ENCODE measurements at regions not wholly inside any gene's neighbourhood (a gene's known extent, or its start where the extent isn't known, plus 50 kb on each side); places are given as distances from the start of the nearest gene placed in this dataset.

DNA sequence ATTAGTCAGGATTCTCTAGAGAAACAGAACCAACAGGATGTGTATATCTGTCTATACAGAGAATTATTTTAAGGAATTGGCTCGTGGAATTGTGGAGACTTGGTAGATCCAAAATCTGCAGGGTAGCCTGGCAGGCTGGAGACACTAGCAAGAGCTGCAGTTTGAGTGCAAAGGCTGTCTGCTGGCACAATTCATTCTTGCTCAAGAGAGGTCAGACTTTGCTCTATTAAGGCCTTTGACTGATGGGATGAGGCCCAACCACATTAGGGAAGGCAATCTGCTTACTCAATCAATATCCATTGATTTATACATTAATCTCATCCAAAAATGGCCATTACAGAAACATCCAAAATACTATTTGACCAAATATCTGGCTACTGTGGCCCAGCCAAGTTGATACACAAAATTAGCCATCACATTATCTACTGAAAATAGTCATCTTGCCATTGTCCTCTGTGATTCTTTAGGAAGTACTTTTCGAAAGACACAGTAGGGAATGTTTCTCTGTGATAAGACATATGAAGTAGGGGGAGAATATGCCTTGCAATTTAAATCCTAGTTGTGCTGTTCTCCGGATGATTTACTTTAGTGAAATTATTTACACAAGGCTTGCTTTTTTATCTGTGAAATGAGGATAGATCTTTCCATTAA is 873.8 kb downstream of the ROBO2 start:
- Histone ChIP-seq H3K9me3 (no peaks in the 10 kb centered on the region), H3K4me1 (no peaks in the 10 kb centered on the region), H3K27ac (no peak overlapping the region), H3K4me3 (no peak overlapping the region), H3K36me3 (ENCODE audit: low read depth, missing control alignments) (no peaks in the 10 kb centered on the region), H3K27me3 (no peaks in the 10 kb centered on the region)
- intact Hi-C loops (cut with DNase I; ENCODE audit: low total_unique reads), result no loop called here
- TF ChIP-seq, protein P1, sequence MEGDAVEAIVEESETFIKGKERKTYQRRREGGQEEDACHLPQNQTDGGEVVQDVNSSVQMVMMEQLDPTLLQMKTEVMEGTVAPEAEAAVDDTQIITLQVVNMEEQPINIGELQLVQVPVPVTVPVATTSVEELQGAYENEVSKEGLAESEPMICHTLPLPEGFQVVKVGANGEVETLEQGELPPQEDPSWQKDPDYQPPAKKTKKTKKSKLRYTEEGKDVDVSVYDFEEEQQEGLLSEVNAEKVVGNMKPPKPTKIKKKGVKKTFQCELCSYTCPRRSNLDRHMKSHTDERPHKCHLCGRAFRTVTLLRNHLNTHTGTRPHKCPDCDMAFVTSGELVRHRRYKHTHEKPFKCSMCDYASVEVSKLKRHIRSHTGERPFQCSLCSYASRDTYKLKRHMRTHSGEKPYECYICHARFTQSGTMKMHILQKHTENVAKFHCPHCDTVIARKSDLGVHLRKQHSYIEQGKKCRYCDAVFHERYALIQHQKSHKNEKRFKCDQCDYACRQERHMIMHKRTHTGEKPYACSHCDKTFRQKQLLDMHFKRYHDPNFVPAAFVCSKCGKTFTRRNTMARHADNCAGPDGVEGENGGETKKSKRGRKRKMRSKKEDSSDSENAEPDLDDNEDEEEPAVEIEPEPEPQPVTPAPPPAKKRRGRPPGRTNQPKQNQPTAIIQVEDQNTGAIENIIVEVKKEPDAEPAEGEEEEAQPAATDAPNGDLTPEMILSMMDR (IDR thresholded peaks at IDR 0.05), result no peak
- no peak for DNase-seq
- 85 to 90% methylated on average over 3 of the region's 3 CpGs for WGBS, 2 donors

DNA sequence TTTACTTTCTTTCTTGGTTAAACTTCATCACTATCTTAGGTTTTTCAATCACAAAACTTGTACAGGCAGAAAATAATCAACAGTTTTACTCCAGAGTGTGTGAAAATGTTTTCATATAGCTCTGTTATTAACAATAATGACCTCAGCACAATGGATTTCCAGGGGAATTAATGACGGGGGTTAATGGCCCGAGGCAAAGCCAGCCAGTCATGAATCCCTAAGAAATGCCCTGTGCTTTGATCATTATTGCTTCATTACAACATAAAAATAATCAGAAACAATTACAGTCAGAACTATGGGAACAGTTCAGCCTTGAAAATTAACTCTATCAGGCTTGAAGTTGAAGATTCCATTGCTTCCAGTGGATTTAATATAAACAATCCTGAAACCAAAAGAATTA is 875.4 kb downstream of the ROBO2 start:
- Histone ChIP-seq H3K27me3 (no peaks in the 10 kb centered on the region), H3K4me3 (no peak overlapping the region), H3K27ac (no peak overlapping the region), H3K9me3 (no peaks in the 10 kb centered on the region), H3K4me1 (no peaks in the 10 kb centered on the region), H3K36me3 (ENCODE audit: low read depth, missing control alignments) (no peaks in the 10 kb centered on the region)
- 63 to 70% methylated on average over 2 of the region's 2 CpGs for WGBS, 2 donors
- intact Hi-C loops (cut with DNase I; ENCODE audit: low total_unique reads), result no loop called here
- TF ChIP-seq, protein P1 (IDR thresholded peaks at IDR 0.05), result no peak
- TF ChIP-seq POLR2A (IDR thresholded peaks at IDR 0.05), result no peak
- no peak for DNase-seq

GRCh38 chr3:77917225-77917624 is 877.3 kb downstream of the ROBO2 start:
- intact Hi-C loops (cut with DNase I; ENCODE audit: low total_unique reads), result no loop called here
- DNase-seq, result no peak
- Histone ChIP-seq H3K4me1 (no peaks in the 10 kb centered on the region), H3K27ac (no peak overlapping the region), H3K36me3 (ENCODE audit: low read depth, missing control alignments) (no peaks in the 10 kb centered on the region), H3K9me3 (no peaks in the 10 kb centered on the region), H3K4me3 (no peak overlapping the region), H3K27me3 (no peaks in the 10 kb centered on the region)
- no peak for TF ChIP-seq POLR2A (IDR thresholded peaks at IDR 0.05)
- TF ChIP-seq, protein P1 (IDR thresholded peaks at IDR 0.05), result no peak
- 70% methylated on average over 2 of the region's 2 CpGs for WGBS, 2 donors

- H3K36me3 ChIP-seq (ENCODE audit: low read depth, missing control alignments), result no peaks in the 10 kb centered on the region
- no peaks in the 10 kb centered on the region for H3K27me3 ChIP-seq
- intact Hi-C loops (cut with DNase I; ENCODE audit: low total_unique reads), result no loop called here
- TF ChIP-seq, protein P1 (IDR thresholded peaks at IDR 0.05), result no peak
- TF ChIP-seq POLR2A (IDR thresholded peaks at IDR 0.05), result no peak
- H3K27ac ChIP-seq, result no peak overlapping the region
- H3K4me1 ChIP-seq, result no peaks in the 10 kb centered on the region
- no peaks in the 10 kb centered on the region for H3K9me3 ChIP-seq
- no peak overlapping the region for H3K4me3 ChIP-seq
- DNase-seq, result no peak
Observed at GRCh38 chr3:77919244-77919643, 879.3 kb downstream of the ROBO2 start.

DNA sequence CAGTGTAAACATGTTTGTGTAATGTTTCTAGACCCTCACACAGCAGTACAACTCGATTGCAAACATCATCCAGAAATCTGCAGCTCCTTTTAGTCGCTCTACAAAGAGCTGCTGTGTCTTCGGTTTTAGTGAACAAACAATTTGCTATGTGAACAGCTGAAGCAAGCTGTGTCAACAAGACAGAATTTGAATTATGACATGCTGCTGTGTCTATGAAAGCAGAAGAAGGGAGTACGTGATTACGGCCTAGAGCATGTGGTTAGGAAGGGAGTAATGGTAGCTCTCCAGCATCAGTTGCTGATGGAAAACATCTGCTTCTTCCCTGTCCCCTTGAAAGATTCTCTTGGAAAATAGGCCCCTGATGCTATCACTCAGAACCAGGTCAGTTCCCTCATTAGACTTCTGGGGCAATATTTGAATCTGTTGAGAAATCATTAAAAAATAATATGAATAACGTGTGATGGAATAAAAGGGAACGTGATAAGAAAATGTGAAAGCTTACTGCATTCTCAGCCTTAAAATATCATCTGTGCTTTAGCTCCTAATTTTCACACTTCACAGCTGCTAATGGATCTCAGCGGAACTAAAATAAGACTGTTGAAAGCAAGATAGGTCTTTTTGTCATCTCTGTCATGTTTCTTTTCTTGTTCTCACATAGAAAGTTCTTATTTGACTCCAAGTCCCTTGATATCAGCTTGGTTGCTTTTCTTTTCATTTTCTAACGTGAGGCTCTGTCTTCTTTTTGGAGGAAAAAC is 891.5 kb downstream of the ROBO2 start:
- H3K9me3 ChIP-seq, result no peaks in the 10 kb centered on the region
- H3K27me3 ChIP-seq, result no peaks in the 10 kb centered on the region
- WGBS, 2 donors, result 52 to 53% methylated on average over 9 of the region's 9 CpGs
- no peak overlapping the region for H3K27ac ChIP-seq
- no peaks in the 10 kb centered on the region for H3K4me1 ChIP-seq
- intact Hi-C loops (cut with DNase I; ENCODE audit: low total_unique reads), result no loop called here
- TF ChIP-seq POLR2A (IDR thresholded peaks at IDR 0.05), result no peak
- TF ChIP-seq, protein P1 (IDR thresholded peaks at IDR 0.05), result no peak
- DNase-seq, result no peak
- H3K36me3 ChIP-seq (ENCODE audit: low read depth, missing control alignments), result no peaks in the 10 kb centered on the region
- no peak overlapping the region for H3K4me3 ChIP-seq

Measured in testis (tissue), 2 donors.